ENCODE measurements at regions not wholly inside any gene's neighbourhood (a gene's known extent, or its start where the extent isn't known, plus 50 kb on each side); places are given as distances from the start of the nearest gene placed in this dataset.
"Not testable (repeated sequence)": the region's sequence is repeated elsewhere in the genome, so short reads cannot be mapped to it uniquely, and the experiment has no call there.

GRCh38 chr22:46040471-46041465 lies 63.8 kb upstream of the WNT7B start:
- FAIRE-seq = no peak

- FAIRE-seq = no peak
Measured at GRCh38 chr22:46041642-46042041, 64.7 kb upstream of the WNT7B start.

DNA sequence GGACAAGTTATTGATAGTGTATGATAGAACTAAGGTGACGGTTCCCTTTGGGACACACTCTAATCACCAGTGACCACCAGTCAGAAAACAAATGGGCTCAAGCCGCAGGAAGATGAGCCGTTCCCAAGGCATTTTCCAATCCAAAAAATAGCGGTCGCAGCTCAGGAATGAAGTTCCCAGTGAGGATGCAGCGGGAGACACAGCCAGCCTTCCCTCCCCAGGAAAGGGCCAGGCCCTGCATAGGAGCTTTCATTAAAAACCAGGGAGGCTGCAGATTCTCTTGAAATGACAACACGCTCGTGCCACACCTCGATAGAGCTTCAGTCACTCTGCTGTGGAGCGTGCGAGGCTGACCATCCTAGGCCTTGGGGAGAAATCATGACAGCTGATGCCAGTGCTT lies 65.8 kb upstream of the WNT7B start:
- FAIRE-seq = no peak

- no peak for FAIRE-seq
Measured at GRCh38 chr22:46043339-46043738, 66.4 kb upstream of the WNT7B start.

GRCh38 chr22:46043816-46044620 lies 67.1 kb upstream of the WNT7B start:
- no peak for FAIRE-seq

DNA sequence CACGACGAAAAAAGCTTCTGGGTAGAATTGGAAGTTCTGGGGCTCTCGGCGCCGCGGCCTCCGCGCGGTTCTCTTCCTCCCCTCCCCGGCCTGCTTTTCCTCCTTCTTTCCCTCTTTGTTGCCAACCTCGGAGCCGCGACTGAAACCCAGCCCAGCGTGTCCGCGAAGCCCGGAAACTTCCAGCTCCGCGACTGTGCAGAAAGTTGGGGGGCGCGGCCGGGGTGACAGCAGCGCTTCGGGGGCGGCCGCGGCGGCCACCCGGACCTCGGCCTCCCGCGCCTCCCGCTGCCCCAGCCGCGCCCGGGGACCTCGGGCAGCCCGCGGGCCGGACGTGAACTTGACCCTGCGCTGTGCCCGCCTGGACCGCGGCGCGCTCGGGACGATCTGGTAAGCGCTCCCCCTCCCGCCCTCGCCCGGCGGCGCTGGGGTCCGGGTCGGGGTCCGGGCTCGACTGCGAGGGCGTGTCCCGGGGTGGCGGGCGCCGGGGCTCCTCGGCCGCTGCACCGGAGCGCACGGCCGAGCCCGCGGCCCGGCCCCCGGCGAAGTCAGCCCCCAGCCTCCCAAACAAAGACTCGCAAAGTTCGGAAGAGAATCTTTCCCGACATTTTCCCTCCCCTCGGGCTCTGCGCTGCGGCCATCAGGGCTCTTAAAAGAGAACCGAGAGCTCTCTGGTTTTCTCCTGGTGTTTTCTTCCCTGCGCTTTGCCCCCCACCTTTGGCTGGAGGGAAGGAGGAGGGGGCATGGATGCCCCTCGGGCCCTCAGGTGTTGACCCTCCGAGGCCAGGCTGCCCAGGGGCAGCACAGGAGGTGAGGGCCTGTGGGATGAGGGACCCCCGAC lies 67.9 kb upstream of the WNT7B start:
- no peak for FAIRE-seq

GRCh38 chr22:46045459-46046298 lies 68.7 kb upstream of the WNT7B start:
- no peak for FAIRE-seq

DNA sequence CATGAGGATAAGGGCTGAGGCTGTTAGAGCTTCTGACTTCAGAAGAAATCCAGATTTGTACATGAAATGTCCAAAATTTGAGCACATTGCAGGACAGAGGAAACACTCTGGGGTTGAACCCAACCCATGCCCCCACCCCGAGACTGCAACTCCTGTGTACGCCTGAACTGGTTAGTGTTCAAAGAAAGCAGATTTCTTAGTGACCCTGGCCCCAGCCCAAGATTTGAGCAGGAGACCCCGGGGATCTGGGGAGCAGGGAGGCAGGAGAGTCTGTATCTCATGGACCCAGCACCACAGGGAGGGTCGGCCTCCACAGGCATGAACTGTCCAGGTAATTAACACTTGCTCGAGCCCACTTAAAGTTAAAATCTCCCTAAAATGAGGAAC lies 69.3 kb upstream of the WNT7B start:
- no peak for FAIRE-seq

GRCh38 chr22:46047226-46047625 lies 70.3 kb upstream of the WNT7B start:
- FAIRE-seq = no peak

DNA sequence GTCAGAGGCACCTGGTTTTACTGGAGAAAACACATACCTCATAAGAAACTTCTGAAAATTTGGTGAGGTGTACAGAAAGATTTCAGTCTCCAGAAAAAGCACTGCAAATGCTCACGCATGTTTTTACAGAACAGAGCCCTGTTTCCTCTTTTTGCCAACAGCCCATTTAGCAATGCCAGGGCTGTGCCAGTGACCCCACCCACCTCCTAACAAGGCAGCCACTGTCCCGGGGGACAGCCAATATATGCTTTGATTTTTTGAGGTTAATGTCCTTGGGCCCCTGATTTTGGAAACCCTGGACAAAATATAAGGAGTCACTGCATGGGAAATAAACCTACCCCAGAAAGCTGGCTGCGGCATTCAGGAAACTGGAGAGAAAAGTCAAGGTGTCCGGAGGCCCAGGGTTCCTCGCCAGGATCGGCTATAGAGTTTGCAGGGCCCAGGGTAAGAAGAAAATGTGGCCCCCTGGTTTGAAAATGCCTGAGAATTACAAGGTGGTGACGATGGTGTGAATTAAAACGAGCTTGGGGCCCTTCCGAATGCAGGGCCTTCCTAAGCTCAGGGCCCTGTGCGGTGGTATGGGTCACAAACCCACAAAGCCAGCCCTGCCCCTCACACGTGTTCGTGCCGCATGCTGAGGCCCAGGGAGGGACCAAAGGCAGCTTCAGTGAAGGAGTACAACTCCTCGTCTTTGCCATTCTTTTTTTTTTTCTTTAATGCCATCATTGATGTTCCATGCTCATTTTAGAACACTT lies 71.1 kb upstream of the WNT7B start:
- FAIRE-seq = no peak

GRCh38 chr22:46048661-46049060 lies 71.7 kb upstream of the WNT7B start:
- not testable (repeated sequence) for FAIRE-seq

DNA sequence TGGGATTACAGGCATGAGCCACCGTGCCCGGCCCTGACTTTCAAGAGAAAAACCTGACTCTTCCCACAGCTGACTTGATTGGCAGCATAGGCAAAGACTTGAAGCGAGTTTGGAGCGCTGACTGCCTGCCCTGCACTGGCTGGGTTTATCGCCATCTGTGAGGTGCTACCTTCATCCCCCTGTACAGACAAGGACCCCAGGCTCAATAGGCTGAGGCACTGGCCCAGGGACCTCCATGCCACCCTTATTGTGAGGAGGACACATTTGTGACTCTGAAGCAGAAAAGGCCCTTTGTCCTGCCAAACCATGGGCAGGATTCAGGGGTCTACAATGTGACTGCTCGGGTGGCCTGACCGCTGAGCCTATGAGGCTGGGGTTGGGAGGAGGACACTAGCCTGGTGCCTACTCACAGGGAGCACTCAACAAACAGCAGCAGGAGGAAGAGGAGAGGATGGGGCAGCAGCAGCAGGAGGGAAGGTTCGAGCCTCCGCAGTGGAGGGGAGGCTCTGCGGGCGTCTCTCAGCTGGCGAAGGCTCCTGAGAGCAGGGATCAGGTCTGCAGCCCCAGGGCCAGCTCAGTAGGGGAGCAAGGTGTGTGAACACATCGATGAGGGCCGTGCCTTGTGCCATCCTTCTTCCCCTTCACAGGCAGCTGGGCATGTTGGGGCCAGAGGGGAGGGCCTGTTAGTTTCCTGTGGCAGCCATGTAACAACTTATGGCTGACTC lies 72.9 kb upstream of the WNT7B start:
- no peak for FAIRE-seq

- FAIRE-seq = no peak
Measured at GRCh38 chr22:46050451-46050845, 73.5 kb upstream of the WNT7B start.

DNA sequence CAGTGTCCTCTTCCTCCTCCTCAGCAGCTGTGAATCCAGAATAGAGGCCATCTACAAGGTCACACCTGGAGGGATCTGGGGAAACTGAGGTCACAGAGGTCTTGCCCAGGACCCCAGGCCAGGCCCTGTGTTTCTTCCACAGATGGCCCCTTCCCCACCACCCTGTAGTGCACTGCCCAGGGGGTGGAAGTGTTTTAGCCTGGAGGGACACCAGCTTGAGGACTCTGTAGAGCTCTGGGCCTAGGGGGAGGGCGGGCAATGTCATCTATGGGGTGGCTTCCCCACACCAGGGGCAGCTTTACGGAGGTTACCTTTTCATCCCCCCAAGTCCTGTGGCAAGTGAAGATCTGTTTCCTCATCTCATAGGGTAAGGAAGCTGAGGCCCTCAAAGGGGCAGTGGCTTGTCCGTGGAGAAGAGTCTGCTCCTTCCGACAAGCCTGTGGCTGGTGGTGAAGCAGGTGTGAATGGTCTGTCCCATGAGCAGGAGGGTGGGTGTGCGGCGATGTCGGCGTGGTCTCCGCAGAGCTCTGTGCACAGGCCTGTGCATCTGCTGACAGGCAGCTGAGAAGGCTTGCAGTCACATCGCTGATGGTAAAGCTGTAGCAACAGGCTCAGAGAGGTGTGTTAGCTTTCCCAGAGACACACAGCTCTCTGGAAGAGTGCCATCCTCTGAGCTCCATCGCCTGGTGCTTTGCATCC lies 74.1 kb upstream of the WNT7B start:
- FAIRE-seq = no peak

DNA sequence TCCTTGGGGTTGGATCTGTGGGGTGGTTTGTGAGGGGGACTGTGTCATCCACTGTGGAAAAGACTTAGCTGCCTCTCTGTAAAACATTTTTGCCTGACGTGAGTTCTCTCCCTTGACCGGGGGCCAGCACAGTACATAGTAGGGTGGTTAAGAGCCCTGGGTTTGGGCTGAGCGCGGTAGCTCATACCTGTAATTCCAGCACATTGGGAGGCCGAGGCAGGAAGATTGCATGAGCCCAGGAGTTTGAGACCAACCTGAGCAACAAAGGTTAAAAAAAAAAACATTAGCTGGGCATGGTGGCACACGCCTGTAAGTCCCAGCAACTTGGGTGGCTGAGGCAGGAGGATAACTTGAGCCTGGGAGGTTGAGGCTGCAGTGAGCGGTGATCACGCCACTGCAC lies 74.7 kb upstream of the WNT7B start:
- no peak for FAIRE-seq

DNA sequence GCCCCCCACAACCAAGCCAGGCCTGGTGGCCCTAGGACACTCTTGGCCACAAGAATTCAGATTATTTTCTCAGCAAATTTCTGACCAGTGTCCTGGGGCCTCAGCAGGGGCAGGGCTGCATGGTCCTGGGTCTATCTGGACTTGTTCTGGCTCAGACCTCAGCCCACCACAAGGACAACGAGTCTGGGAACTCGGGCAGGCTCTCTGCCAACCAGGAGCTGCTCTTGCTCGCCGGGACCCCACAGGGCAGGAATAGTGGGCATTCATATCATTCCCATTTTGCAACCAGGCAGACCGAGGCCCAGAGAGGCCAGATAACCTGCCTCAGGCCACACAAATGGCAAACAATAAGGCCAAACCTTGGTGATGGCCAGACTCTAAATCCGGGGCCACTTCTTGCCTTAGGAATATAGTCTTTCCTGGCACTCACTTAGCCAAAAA lies 75.4 kb upstream of the WNT7B start:
- no peak for FAIRE-seq

GRCh38 chr22:46052801-46053562 lies 76.0 kb upstream of the WNT7B start:
- FAIRE-seq = no peak

DNA sequence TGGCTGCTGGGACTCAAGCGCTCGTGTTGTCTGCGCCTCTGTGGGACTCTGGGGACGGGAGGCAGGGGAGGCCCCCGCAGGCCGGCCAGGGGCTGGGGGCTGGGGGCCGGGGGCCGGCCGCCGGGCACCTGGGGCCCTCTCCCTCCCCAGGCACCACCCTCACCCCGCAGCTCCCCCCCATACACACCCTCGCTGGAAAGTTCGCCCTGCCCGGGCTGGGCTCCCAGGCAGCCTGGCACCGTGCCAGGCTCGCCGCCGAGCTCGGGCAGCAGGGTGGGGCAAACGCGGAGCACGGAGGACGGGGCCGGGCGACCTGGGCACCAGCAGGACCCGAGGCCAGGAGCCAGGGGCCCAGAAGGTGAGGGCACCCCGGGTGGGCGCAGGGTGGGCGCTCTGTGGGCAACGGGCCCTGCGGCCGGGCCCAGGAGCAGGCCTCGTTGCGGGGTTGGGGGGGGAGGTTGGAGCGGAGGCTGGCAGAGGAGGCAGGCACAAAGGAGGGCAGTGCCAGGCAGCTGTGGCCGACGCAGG lies 76.7 kb upstream of the WNT7B start:
- FAIRE-seq = no peak
